IMR-90 (cell line): ENCODE measurements at regions not wholly inside any gene's neighbourhood (a gene's known extent, or its start where the extent isn't known, plus 50 kb on each side); places are given as distances from the start of the nearest gene placed in this dataset.
"Not testable (repeated sequence)": the region's sequence is repeated elsewhere in the genome, so short reads cannot be mapped to it uniquely, and the experiment has no call there.

ENCODE experiments used
- ATAC-seq: fragments of 200-7000 bp; cut with Tn5 transposase; 2 replicates; pipeline ENCODE4 v1.9.1; 2020; ENCODE audit warnings: low read depth, mild to moderate bottlenecking, moderate library complexity
- BruUV-seq: library from RNA; stranded (reverse); fragments of 400-500 nt; replicated peaks from 2 replicates; lab custom pipeline; 2021; lab: Mats Ljungman, UMichigan
- CTCF ChIA-PET: fragments of 300-600 bp; formaldehyde crosslinking; extraction: SDS; loops from one replicate; lab custom pipeline; 2021; ENCODE audit warnings: antibody characterized with exemption; lab: Yijun Ruan, JAX
- POLR2A ChIA-PET: fragments of 300-600 bp; sonication (Branson Sonifier 250); formaldehyde crosslinking; loops from one replicate; lab custom pipeline; 2022; ENCODE audit warnings: antibody characterized with exemption; ENCODE audit not compliant: unreplicated experiment; lab: Charles Lee
- DNase-seq: peaks from one replicate; pipeline ENCODE4 v3.0.0; 2013
- H2AFZ ChIP-seq: replicated peaks from 2 replicates; pipeline ENCODE3; 2013; ENCODE audit warnings: low read length, mild to moderate bottlenecking; ENCODE audit not compliant: poor library complexity
- H2AK5ac ChIP-seq: 2 replicates; pipeline ENCODE4 v1.6.1; 2013; ENCODE audit warnings: low read depth, low read length, inconsistent platforms
- H2AK9ac ChIP-seq: replicated peaks from 2 replicates; pipeline ENCODE3; 2013; ENCODE audit warnings: mild to moderate bottlenecking, low read depth, low read length, moderate library complexity; ENCODE audit not compliant: poor library complexity
- H2BK120ac ChIP-seq: 2 replicates; pipeline ENCODE4 v1.6.1; 2013; ENCODE audit warnings: low read depth, low read length, inconsistent platforms
- H2BK15ac ChIP-seq: 3 replicates; pipeline ENCODE4 v1.6.1; 2013; ENCODE audit warnings: low read depth, low read length, inconsistent platforms
- H2BK20ac ChIP-seq: 2 replicates; pipeline ENCODE4 v1.6.1; 2013; ENCODE audit warnings: low read depth, mild to moderate bottlenecking, inconsistent platforms, low read length, moderate library complexity
- H2BK5ac ChIP-seq: 2 replicates; pipeline ENCODE4 v1.6.1; 2013; ENCODE audit warnings: mild to moderate bottlenecking, low read depth, low read length, inconsistent platforms; ENCODE audit not compliant: poor library complexity, severe bottlenecking
- H3K14ac ChIP-seq: replicated peaks from 2 replicates; pipeline ENCODE4 v1.6.1; 2013; ENCODE audit warnings: low read depth, low read length, inconsistent platforms
- H3K18ac ChIP-seq: 2 replicates; pipeline ENCODE4 v1.6.1; 2013; ENCODE audit warnings: low read depth, low read length, control low read depth
- H3K23ac ChIP-seq: 2 replicates; pipeline ENCODE4 v1.6.1; 2013; ENCODE audit warnings: low read depth, low read length, inconsistent platforms
- H3K27ac ChIP-seq: 2 replicates; pipeline ENCODE4 v1.5.1; 2013; ENCODE audit warnings: mild to moderate bottlenecking, control low read depth, low read length; ENCODE audit not compliant: insufficient read depth
- H3K27me3 ChIP-seq: 2 replicates; pipeline ENCODE4 v1.6.1; 2013; ENCODE audit warnings: low read length; ENCODE audit not compliant: control insufficient read depth, insufficient read depth
- H3K36me3 ChIP-seq: 2 replicates; pipeline ENCODE4 v1.6.1; 2013; ENCODE audit warnings: low read length, mixed read lengths; ENCODE audit not compliant: control insufficient read depth, insufficient read depth
- H3K4ac ChIP-seq: 2 replicates; pipeline ENCODE4 v1.6.1; 2013; ENCODE audit warnings: low read depth, low read length, inconsistent platforms
- H3K4me1 ChIP-seq: 2 replicates; pipeline ENCODE4 v1.6.1; 2013; ENCODE audit warnings: low read length, mixed read lengths; ENCODE audit not compliant: control insufficient read depth, insufficient read depth
- H3K4me2 ChIP-seq: 2 replicates; pipeline ENCODE4 v1.6.1; 2013; ENCODE audit warnings: low read depth, mild to moderate bottlenecking, control low read depth, low read length, moderate library complexity
- H3K4me3 ChIP-seq: 2 replicates; pipeline ENCODE4 v1.5.1; 2013; ENCODE audit warnings: low read depth, mild to moderate bottlenecking, control low read depth, low read length, moderate library complexity; ENCODE audit not compliant: insufficient read depth
- H3K56ac ChIP-seq: 2 replicates; pipeline ENCODE4 v1.6.1; 2013; ENCODE audit warnings: low read length, inconsistent platforms; ENCODE audit not compliant: insufficient read depth; ENCODE audit errors: extremely low read depth
- H3K79me1 ChIP-seq, 2 experiments: 2 replicates each; pipeline ENCODE4 v1.6.1; 2013; ENCODE audit warnings: low read length in 2 of 2, inconsistent platforms in 1 of 2, low read depth in 1 of 2
- H3K9ac ChIP-seq: 2 replicates; pipeline ENCODE4 v1.6.1; 2013; ENCODE audit warnings: low read depth, low read length, control low read depth
- H3K9me1 ChIP-seq: 2 replicates; pipeline ENCODE4 v1.6.1; 2013; ENCODE audit warnings: low read length, inconsistent platforms; ENCODE audit not compliant: insufficient read depth
- H3K9me3 ChIP-seq: 2 replicates; pipeline ENCODE4 v1.6.1; 2013; ENCODE audit warnings: low read length; ENCODE audit not compliant: control insufficient read depth, insufficient read depth
- H4K20me1 ChIP-seq: 2 replicates; pipeline ENCODE4 v1.6.1; 2013; ENCODE audit warnings: low read length, inconsistent platforms; ENCODE audit not compliant: insufficient read depth
- H4K5ac ChIP-seq: 2 replicates; pipeline ENCODE4 v1.6.1; 2013; ENCODE audit warnings: mild to moderate bottlenecking, low read depth, low read length, control low read depth
- H4K8ac ChIP-seq, 2 experiments: 2 replicates each; pipeline ENCODE4 v1.6.1; 2013; ENCODE audit warnings: low read depth in 2 of 2, low read length in 2 of 2, control low read depth in 1 of 2, inconsistent platforms in 1 of 2
- H4K91ac ChIP-seq: 2 replicates; pipeline ENCODE4 v1.6.1; 2013; ENCODE audit warnings: low read depth, low read length, inconsistent platforms; ENCODE audit not compliant: insufficient read depth
- CHD1 ChIP-seq: IDR thresholded peaks from 2 replicates; pipeline ENCODE4 v1.6.1; 2012; ENCODE audit warnings: low read depth, low read length, improper control_type of control experiment
- CTCF ChIP-seq: conservative IDR thresholded peaks from 2 replicates; pipeline ENCODE4 v1.5.1; 2012; ENCODE audit warnings: mild to moderate bottlenecking, low read depth, low read length, improper control_type of control experiment
- MXI1 ChIP-seq: IDR thresholded peaks from 2 replicates; pipeline ENCODE4 v1.6.1; 2012; ENCODE audit warnings: low read depth, mild to moderate bottlenecking, low read length, moderate library complexity, borderline replicate concordance
- RCOR1 ChIP-seq: IDR thresholded peaks from 2 replicates; pipeline ENCODE4 v1.6.1; 2012; ENCODE audit warnings: mild to moderate bottlenecking, low read length, improper control_type of control experiment; ENCODE audit not compliant: insufficient replicate concordance
- SMC3 ChIP-seq: fragments of 150-350 bp; IDR thresholded peaks from 2 replicates; pipeline ENCODE4 v1.6.1; 2016; ENCODE audit warnings: low read depth, mild to moderate bottlenecking, antibody characterized with exemption, low read length, moderate library complexity
- WGBS, 2 experiments: methylation state at CpG; one replicate each; pipeline versions ENCODE4 v1.1.5 to v1.1.7; 2013; ENCODE audit warnings: missing lambda C conversion rate in 2 of 2; ENCODE audit not compliant: insufficient read length in 1 of 2; ENCODE audit errors: extremely low coverage in 2 of 2; 5-methylcytosine and 5-hydroxymethylcytosine counted together
- dilution Hi-C: fragments of 300-500 bp; cut with HindIII; formaldehyde crosslinking; loops from one replicate; pipeline ENCODE4 v1.14.3; 2018; ENCODE audit warnings: low sequenced_read_pairs; ENCODE audit not compliant: unreplicated experiment
- in situ Hi-C: fragments of 300-500 bp; cut with MboI; formaldehyde crosslinking; loops from 3 replicates; pipeline ENCODE4 v1.14.3; 2019; ENCODE audit warnings: low sequenced_read_pairs, inconsistent platforms, mixed read lengths
- intact Hi-C: fragments of 100-400 bp; cut with micrococcal nuclease; formaldehyde crosslinking; loops from 2 replicates; pipeline ENCODE4 v1.10.0; 2022

GRCh38 chr2:192960945-192961344, 766.2 kb upstream of the TMEFF2 start:
- in situ Hi-C loops: no loop called here
- Histone ChIP-seq H3K9ac (no peak overlapping the region), H4K5ac (no peak overlapping the region), H3K14ac (no peak overlapping the region), H3K4me1 (no peaks in the 10 kb centered on the region), H2AK5ac (no peak overlapping the region), H3K9me1 (no peaks in the 10 kb centered on the region), H4K91ac (no peak overlapping the region), H3K18ac (no peak overlapping the region), H2BK120ac (no peak overlapping the region), H3K56ac (no peak overlapping the region), H3K27me3 (no peaks in the 10 kb centered on the region), H3K4me3 (no peak overlapping the region), H3K36me3 (no peaks in the 10 kb centered on the region), H3K23ac (no peak overlapping the region), H3K9me3 (peaks cover 8% of the 10 kb centered on the region), H2BK5ac (no peak overlapping the region), H4K20me1 (no peaks in the 10 kb centered on the region), H3K27ac (no peak overlapping the region), H3K4me2 (no peak overlapping the region), H2AK9ac (no peak overlapping the region), H2BK20ac (no peak overlapping the region), H2AFZ (no peak overlapping the region), H2BK15ac (no peak overlapping the region), H3K4ac (no peak overlapping the region), H3K79me1 (no peaks in the 10 kb centered on the region), H4K8ac (no peak overlapping the region)
- ChIA-PET POLR2A (no interaction called here), CTCF (no interaction called here)
- dilution Hi-C loops: no loop called here
- ATAC-seq: no peak
- WGBS, 2 experiments: no CpG with 5 or more reads among the region's 3 CpGs
- intact Hi-C loops: no loop called here
- no peak for DNase-seq
- TF ChIP-seq RCOR1: no peak
- no peak for TF ChIP-seq SMC3
- TF ChIP-seq MXI1: no peak
- TF ChIP-seq CHD1: no peak
- TF ChIP-seq CTCF: no peak
- no TSS peak for BruUV-seq

GRCh38 chr2:192958615-192959014, 763.9 kb upstream of the TMEFF2 start:
- H2AK5ac ChIP-seq, H3K36me3 ChIP-seq: not testable (repeated sequence)

More at GRCh38 chr2:192958615-192959014, 763.9 kb upstream of the TMEFF2 start:
- H4K5ac ChIP-seq, H3K79me1 ChIP-seq, H3K4ac ChIP-seq, intact Hi-C loops, POLR2A ChIA-PET, H2BK20ac ChIP-seq, H4K91ac ChIP-seq, H3K27me3 ChIP-seq, H3K56ac ChIP-seq, H3K18ac ChIP-seq, H3K4me2 ChIP-seq, ATAC-seq, H3K23ac ChIP-seq, H4K8ac ChIP-seq, dilution Hi-C loops, BruUV-seq, H3K9me1 ChIP-seq, H3K9me3 ChIP-seq, CTCF ChIA-PET, H3K4me1 ChIP-seq, H3K14ac ChIP-seq, H2BK15ac ChIP-seq, DNase-seq, H3K27ac ChIP-seq, H2AK9ac ChIP-seq, H3K4me3 ChIP-seq, H4K20me1 ChIP-seq, H2BK120ac ChIP-seq, in situ Hi-C loops, H2BK5ac ChIP-seq, H3K9ac ChIP-seq, H2AFZ ChIP-seq: not testable (repeated sequence)
- no CpG with 5 or more reads among the region's 7 CpGs for WGBS, 2 experiments
